ENCODE measurements at regions not wholly inside any gene's neighbourhood (a gene's known extent, or its start where the extent isn't known, plus 50 kb on each side); places are given as distances from the start of the nearest gene placed in this dataset.

DNA sequence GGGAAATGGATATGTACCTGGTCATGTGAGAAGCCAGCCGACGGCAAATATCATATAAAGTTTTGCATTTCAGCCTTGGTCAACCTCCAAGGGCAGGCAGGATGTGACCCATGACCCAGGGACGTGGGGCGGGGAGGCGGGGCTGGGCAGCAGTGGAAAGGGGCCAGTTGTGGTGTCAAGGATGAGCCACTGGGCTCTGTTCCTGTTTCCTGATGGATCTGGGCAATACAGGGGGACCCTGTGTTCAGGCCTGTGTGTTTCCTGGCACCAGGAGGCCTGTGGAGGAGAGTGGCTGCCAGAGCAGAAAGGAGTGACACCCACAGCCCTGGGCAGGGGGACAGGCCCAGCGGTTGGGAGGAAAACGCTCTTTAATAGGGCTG is 106.9 kb downstream of the GATA6 start:
- TF ChIP-seq, protein P1, sequence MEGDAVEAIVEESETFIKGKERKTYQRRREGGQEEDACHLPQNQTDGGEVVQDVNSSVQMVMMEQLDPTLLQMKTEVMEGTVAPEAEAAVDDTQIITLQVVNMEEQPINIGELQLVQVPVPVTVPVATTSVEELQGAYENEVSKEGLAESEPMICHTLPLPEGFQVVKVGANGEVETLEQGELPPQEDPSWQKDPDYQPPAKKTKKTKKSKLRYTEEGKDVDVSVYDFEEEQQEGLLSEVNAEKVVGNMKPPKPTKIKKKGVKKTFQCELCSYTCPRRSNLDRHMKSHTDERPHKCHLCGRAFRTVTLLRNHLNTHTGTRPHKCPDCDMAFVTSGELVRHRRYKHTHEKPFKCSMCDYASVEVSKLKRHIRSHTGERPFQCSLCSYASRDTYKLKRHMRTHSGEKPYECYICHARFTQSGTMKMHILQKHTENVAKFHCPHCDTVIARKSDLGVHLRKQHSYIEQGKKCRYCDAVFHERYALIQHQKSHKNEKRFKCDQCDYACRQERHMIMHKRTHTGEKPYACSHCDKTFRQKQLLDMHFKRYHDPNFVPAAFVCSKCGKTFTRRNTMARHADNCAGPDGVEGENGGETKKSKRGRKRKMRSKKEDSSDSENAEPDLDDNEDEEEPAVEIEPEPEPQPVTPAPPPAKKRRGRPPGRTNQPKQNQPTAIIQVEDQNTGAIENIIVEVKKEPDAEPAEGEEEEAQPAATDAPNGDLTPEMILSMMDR (IDR thresholded peaks at IDR 0.05): no peak
- TF ChIP-seq POLR2A (IDR thresholded peaks at IDR 0.05): no peak
- TF ChIP-seq EP300 (IDR thresholded peaks at IDR 0.05; ENCODE audit: low read depth): no peak
- TF ChIP-seq POLR2AphosphoS5 (IDR thresholded peaks at IDR 0.05): no peak

All from transverse colon (tissue), 4 donors.